GM12878 (cell line): ENCODE measurements at regions not wholly inside any gene's neighbourhood (a gene's known extent, or its start where the extent isn't known, plus 50 kb on each side); places are given as distances from the start of the nearest gene placed in this dataset.
"Not testable (repeated sequence)": the region's sequence is repeated elsewhere in the genome, so short reads cannot be mapped to it uniquely, and the experiment has no call there.

Source experiments
- ATAC-seq: fragments of 200-7000 bp; cut with Tn5 transposase; 3 replicates; pipeline ENCODE4 v1.9.1; 2020; ENCODE audit warnings: mild to moderate bottlenecking, moderate library complexity
- BruUV-seq: library from RNA; stranded (reverse); fragments of 400-500 nt; replicated peaks from 2 replicates; lab custom pipeline; 2021; lab: Mats Ljungman, UMichigan
- CTCF ChIA-PET: fragments of 300-600 bp; sonication (Branson Sonifier 250); formaldehyde crosslinking; extraction: SDS; loops from one replicate; lab custom pipeline; 2021; ENCODE audit warnings: inconsistent platforms; lab: Yijun Ruan, JAX
- POLR2A ChIA-PET: fragments of 350-600 bp; formaldehyde crosslinking; extraction: SDS; loops from one replicate; lab custom pipeline; 2021; ENCODE audit warnings: inconsistent platforms; lab: Charles Lee
- RAD21 ChIA-PET: fragments of 300-600 bp; sonication (Branson Sonifier 250); formaldehyde crosslinking; loops from one replicate; lab custom pipeline; 2023; ENCODE audit warnings: antibody characterized with exemption; ENCODE audit not compliant: unreplicated experiment; lab: Charles Lee
- SMC1A ChIA-PET: fragments of 300-600 bp; sonication (Branson Sonifier 250); formaldehyde crosslinking; loops from one replicate; lab custom pipeline; 2023; ENCODE audit not compliant: unreplicated experiment, uncharacterized antibody; lab: Charles Lee
- DNase-seq: peaks from one replicate; pipeline ENCODE4 v3.0.0-alpha.2; 2011; ENCODE audit warnings: low read depth, low spot score
- FAIRE-seq: peaks from 3 replicates; lab custom pipeline; 2011; peaks lifted over from hg19 to GRCh38; lab: Jason Lieb, UNC
- H2AFZ ChIP-seq: 2 replicates; pipeline ENCODE4 v1.6.0; 2011; ENCODE audit warnings: low read depth, low read length, control low read depth; ENCODE audit not compliant: control insufficient read depth
- H3K27ac ChIP-seq: 2 replicates; pipeline ENCODE4 v1.5.1; 2011; ENCODE audit warnings: control low read depth; ENCODE audit not compliant: control insufficient read depth, insufficient read depth
- H3K27me3 ChIP-seq, 2 experiments: replicated peaks in 1 of 2; 2 replicates each; pipeline versions ENCODE4 v1.6.0 to v1.6.1; 2011; ENCODE audit warnings: low read length in 1 of 2; ENCODE audit not compliant: control insufficient read depth in 2 of 2, insufficient read depth in 2 of 2
- H3K36me3 ChIP-seq, 2 experiments: 2 replicates each; pipeline ENCODE4 v1.5.1; 2011; ENCODE audit warnings: low read length in 1 of 2; ENCODE audit not compliant: control insufficient read depth in 2 of 2, insufficient read depth in 2 of 2
- H3K4me1 ChIP-seq: 2 replicates; pipeline ENCODE4 v1.6.1; 2011; ENCODE audit warnings: mild to moderate bottlenecking, low read length, moderate library complexity, mixed read lengths; ENCODE audit not compliant: control insufficient read depth, insufficient read depth
- H3K4me2 ChIP-seq: 2 replicates; pipeline ENCODE4 v1.6.0; 2011; ENCODE audit warnings: control low read depth; ENCODE audit not compliant: control insufficient read depth, insufficient read depth
- H3K4me3 ChIP-seq: fragments of 200-600 bp; sonication (generic); 2 replicates; pipeline ENCODE4 v1.5.1; 2016
- H3K79me2 ChIP-seq: 2 replicates; pipeline ENCODE4 v1.6.0; 2011; ENCODE audit warnings: low read length; ENCODE audit not compliant: control insufficient read depth, insufficient read depth
- H3K9ac ChIP-seq: 2 replicates; pipeline ENCODE4 v1.8.0; 2011; ENCODE audit warnings: low read length, control low read depth, mixed read lengths; ENCODE audit not compliant: control insufficient read depth, insufficient read depth
- H3K9me3 ChIP-seq: replicated peaks from 3 replicates; pipeline ENCODE4 v1.5.1; 2011; ENCODE audit warnings: mild to moderate bottlenecking, low read length; ENCODE audit not compliant: control insufficient read depth, insufficient read depth
- H4K20me1 ChIP-seq: 2 replicates; pipeline ENCODE4 v1.6.0; 2011; ENCODE audit not compliant: control insufficient read depth, insufficient read depth
- FOXM1 ChIP-seq: IDR thresholded peaks from 2 replicates; pipeline ENCODE4 v1.6.1; 2012; ENCODE audit warnings: low read depth, mild to moderate bottlenecking, inconsistent platforms, low read length, moderate library complexity
- GABPA ChIP-seq: IDR thresholded peaks from 2 replicates; pipeline ENCODE4 v1.6.1; 2014; ENCODE audit warnings: antibody characterized with exemption, low read depth, mild to moderate bottlenecking, inconsistent platforms
- IKZF2 ChIP-seq, 2 experiments: fragments of 450-650 bp; IDR thresholded peaks; 2 replicates each; pipeline ENCODE4 v1.6.1; 2017; ENCODE audit warnings: mild to moderate bottlenecking in 2 of 2, moderate library complexity in 2 of 2
- KDM1A ChIP-seq: fragments of 200-600 bp; sonication (generic); IDR thresholded peaks from 2 replicates; pipeline ENCODE4 v1.6.1; 2016; ENCODE audit warnings: borderline replicate concordance
- MYB ChIP-seq: fragments of 150-350 bp; IDR thresholded peaks from 2 replicates; pipeline ENCODE4 v1.6.1; 2014; ENCODE audit warnings: mild to moderate bottlenecking, low read depth, low read length, borderline replicate concordance
- POU2F2 ChIP-seq: IDR thresholded peaks from 3 replicates; pipeline ENCODE4 v1.6.1; 2011; ENCODE audit warnings: low read depth, mild to moderate bottlenecking, low read length, borderline replicate concordance
- RBBP5 ChIP-seq: fragments of 200-600 bp; sonication (generic); conservative IDR thresholded peaks from 2 replicates; pipeline ENCODE4 v1.6.1; 2016
- RCOR1 ChIP-seq: conservative IDR thresholded peaks from 2 replicates; pipeline ENCODE4 v1.6.1; 2012; ENCODE audit warnings: low read depth, low read length, improper control_type of control experiment
- RUNX3 ChIP-seq: IDR thresholded peaks from 2 replicates; pipeline ENCODE4 v1.6.1; 2012; ENCODE audit warnings: low read length, inconsistent platforms
- WGBS: methylation state at CpG from one replicate; pipeline ENCODE4 v1.1.6; 2016; ENCODE audit warnings: low lambda C conversion rate; ENCODE audit not compliant: insufficient replicate concordance, insufficient coverage; ENCODE audit errors: missing lambda C conversion rate; 5-methylcytosine and 5-hydroxymethylcytosine counted together
- in situ Hi-C: fragments of 300-500 bp; cut with MboI; formaldehyde crosslinking; loops from 9 replicates; pipeline ENCODE4 v1.14.3; 2018; ENCODE audit warnings: mixed read lengths
- intact Hi-C: fragments of 100-400 bp; cut with micrococcal nuclease; formaldehyde crosslinking; loops from one replicate; pipeline ENCODE4 v1.14.2; 2022; ENCODE audit not compliant: unreplicated experiment
- TF ChIP-seq, protein P1 (sequence below): fragments of 450-650 bp; formaldehyde crosslinking; IDR thresholded peaks from 2 replicates; pipeline ENCODE4 v1.4.0; 2020; ENCODE audit warnings: mild to moderate bottlenecking, moderate library complexity
- TF ChIP-seq, protein P2 (sequence below): fragments of 450-650 bp; IDR thresholded peaks from 2 replicates; pipeline ENCODE4 v1.6.1; 2018; ENCODE audit warnings: borderline replicate concordance, mild to moderate bottlenecking; ENCODE audit not compliant: partially characterized antibody

DNA sequence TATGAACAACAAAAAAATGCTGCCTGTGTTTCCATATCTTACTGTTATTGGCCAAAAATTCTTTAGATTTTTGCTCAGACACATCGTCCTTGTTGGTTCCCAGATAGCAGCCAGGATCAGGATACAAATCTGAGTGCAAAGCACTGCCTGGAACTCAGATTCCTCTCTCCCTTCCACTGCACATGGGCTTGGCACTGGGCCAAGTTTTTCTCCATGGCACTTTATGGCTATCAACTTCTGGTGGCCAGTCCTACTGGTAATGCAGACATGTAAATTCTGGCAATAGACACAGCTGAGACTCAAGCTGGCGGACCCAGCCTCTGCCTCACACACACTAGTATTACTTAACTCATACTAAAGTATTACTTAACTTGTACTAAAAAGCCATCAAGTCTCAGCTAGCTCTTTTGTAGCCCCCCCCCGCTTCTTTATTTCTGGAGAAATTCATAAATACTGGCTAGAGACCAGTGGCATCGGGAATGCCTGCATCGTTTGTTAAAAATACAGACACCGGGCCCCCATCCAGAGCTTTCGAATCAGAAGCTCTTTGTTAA lies 181.2 kb upstream of the COX10 start:
- no peaks in the 10 kb centered on the region for H3K36me3 ChIP-seq
- TF ChIP-seq RCOR1 = no peak
- TF ChIP-seq, protein P1, sequence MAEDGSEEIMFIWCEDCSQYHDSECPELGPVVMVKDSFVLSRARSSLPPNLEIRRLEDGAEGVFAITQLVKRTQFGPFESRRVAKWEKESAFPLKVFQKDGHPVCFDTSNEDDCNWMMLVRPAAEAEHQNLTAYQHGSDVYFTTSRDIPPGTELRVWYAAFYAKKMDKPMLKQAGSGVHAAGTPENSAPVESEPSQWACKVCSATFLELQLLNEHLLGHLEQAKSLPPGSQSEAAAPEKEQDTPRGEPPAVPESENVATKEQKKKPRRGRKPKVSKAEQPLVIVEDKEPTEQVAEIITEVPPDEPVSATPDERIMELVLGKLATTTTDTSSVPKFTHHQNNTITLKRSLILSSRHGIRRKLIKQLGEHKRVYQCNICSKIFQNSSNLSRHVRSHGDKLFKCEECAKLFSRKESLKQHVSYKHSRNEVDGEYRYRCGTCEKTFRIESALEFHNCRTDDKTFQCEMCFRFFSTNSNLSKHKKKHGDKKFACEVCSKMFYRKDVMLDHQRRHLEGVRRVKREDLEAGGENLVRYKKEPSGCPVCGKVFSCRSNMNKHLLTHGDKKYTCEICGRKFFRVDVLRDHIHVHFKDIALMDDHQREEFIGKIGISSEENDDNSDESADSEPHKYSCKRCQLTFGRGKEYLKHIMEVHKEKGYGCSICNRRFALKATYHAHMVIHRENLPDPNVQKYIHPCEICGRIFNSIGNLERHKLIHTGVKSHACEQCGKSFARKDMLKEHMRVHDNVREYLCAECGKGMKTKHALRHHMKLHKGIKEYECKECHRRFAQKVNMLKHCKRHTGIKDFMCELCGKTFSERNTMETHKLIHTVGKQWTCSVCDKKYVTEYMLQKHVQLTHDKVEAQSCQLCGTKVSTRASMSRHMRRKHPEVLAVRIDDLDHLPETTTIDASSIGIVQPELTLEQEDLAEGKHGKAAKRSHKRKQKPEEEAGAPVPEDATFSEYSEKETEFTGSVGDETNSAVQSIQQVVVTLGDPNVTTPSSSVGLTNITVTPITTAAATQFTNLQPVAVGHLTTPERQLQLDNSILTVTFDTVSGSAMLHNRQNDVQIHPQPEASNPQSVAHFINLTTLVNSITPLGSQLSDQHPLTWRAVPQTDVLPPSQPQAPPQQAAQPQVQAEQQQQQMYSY (CRISPR knock-in tag) = no peak
- TF ChIP-seq RUNX3 = no peak
- no peak for TF ChIP-seq MYB
- no peak for TF ChIP-seq FOXM1
- no peak for TF ChIP-seq KDM1A
- TF ChIP-seq GABPA = no peak
- no peak for TF ChIP-seq IKZF2 (IDR thresholded peaks at IDR 0.05)
- TF ChIP-seq, protein P2, sequence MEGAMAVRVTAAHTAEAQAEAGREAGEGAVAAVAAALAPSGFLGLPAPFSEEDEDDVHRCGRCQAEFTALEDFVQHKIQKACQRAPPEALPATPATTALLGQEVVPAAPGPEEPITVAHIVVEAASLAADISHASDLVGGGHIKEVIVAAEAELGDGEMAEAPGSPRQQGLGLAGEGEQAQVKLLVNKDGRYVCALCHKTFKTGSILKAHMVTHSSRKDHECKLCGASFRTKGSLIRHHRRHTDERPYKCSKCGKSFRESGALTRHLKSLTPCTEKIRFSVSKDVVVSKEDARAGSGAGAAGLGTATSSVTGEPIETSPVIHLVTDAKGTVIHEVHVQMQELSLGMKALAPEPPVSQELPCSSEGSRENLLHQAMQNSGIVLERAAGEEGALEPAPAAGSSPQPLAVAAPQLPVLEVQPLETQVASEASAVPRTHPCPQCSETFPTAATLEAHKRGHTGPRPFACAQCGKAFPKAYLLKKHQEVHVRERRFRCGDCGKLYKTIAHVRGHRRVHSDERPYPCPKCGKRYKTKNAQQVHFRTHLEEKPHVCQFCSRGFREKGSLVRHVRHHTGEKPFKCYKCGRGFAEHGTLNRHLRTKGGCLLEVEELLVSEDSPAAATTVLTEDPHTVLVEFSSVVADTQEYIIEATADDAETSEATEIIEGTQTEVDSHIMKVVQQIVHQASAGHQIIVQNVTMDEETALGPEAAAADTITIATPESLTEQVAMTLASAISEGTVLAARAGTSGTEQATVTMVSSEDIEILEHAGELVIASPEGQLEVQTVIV = no peak
- no peak for TF ChIP-seq RBBP5
- no peak for TF ChIP-seq POU2F2
- no peak overlapping the region for H3K9ac ChIP-seq
- RAD21 ChIA-PET = no interaction called here
- no peaks in the 10 kb centered on the region for H3K9me3 ChIP-seq
- no TSS peak for BruUV-seq
- intact Hi-C loops (no loop called here), in situ Hi-C loops (no loop called here)
- H3K4me3 ChIP-seq = no peak overlapping the region
- no peaks in the 10 kb centered on the region for H3K27me3 ChIP-seq
- SMC1A ChIA-PET = no interaction called here
- no peak overlapping the region for H3K27ac ChIP-seq
- DNase-seq = no peak
- no peak for FAIRE-seq
- no peak for ATAC-seq
- POLR2A ChIA-PET = no interaction called here
- no peak overlapping the region for H2AFZ ChIP-seq
- H3K4me2 ChIP-seq = no peak overlapping the region
- no peaks in the 10 kb centered on the region for H4K20me1 ChIP-seq
- no peaks in the 10 kb centered on the region for H3K4me1 ChIP-seq
- WGBS = 65% methylated on average over 7 of the region's 7 CpGs
- H3K79me2 ChIP-seq = no peaks in the 10 kb centered on the region
- CTCF ChIA-PET = interaction anchor here (0.6 kb wide), 1 partner anchor 13 kb away, joined by 3 read pairs; no protein-coding TSS in a partner anchor

DNA sequence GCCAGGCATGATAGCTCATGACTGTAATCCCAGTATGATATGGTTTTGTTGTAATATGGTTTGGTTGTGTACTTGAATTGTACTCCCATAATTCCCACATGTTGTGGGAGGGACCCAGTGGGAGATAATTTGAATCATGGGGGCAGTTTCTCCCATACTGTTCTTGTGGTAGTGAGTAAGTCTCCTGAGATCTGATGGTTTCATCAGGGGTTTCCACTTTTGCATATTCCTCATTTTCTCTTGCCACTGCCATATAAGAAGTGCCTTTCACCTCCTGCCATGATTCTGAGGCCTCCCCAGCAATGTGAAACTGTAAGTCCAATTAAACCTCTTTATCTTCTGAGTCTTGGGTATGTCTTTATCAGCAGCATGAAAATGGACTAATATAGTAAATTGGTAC lies 160.3 kb upstream of the COX10 start:
- FAIRE-seq, H3K27me3 ChIP-seq, H3K79me2 ChIP-seq, H3K4me1 ChIP-seq, H3K27ac ChIP-seq, ATAC-seq, BruUV-seq, H3K9ac ChIP-seq, H3K9me3 ChIP-seq, DNase-seq, in situ Hi-C loops, RAD21 ChIA-PET, SMC1A ChIA-PET, POLR2A ChIA-PET, H4K20me1 ChIP-seq, H3K36me3 ChIP-seq, H3K4me2 ChIP-seq, CTCF ChIA-PET, intact Hi-C loops, H3K4me3 ChIP-seq, H2AFZ ChIP-seq: not testable (repeated sequence)
